SK-N-SH treated with all-trans-retinoic acid at 6 μM for 48 hours (cell line): ENCODE measurements at regions not wholly inside any gene's neighbourhood (a gene's known extent, or its start where the extent isn't known, plus 50 kb on each side); places are given as distances from the start of the nearest gene placed in this dataset.
A peak's percentile ranks its signal among the peaks of the same experiment; 100 is the strongest.

ENCODE experiments used
- ATAC-seq: fragments of 200-7000 bp; cut with Tn5 transposase; 3 replicates; pipeline ENCODE4 v1.9.1; 2020; ENCODE audit warnings: mild to moderate bottlenecking, moderate library complexity
- ARNTL ChIP-seq: fragments of 450-650 bp; formaldehyde crosslinking; IDR thresholded peaks from 2 replicates; pipeline ENCODE4 v1.5.0; 2020; ENCODE audit warnings: low read depth, mild to moderate bottlenecking, moderate library complexity, borderline replicate concordance
- BACH2 ChIP-seq: fragments of 250-450 bp; sonication (Bioruptor Pico); IDR thresholded peaks from 2 replicates; pipeline ENCODE4 v1.9.0; 2021; ENCODE audit warnings: mild to moderate bottlenecking, borderline replicate concordance
- ESRRG ChIP-seq: fragments of 250-450 bp; sonication (Bioruptor Pico); IDR thresholded peaks from 2 replicates; pipeline ENCODE4 v1.6.1; 2021; ENCODE audit warnings: mild to moderate bottlenecking
- GLIS3 ChIP-seq: fragments of 250-450 bp; sonication (Bioruptor Pico); IDR thresholded peaks from 2 replicates; pipeline ENCODE4 v1.5.0; 2020; ENCODE audit warnings: mild to moderate bottlenecking, moderate library complexity
- OSR1 ChIP-seq: fragments of 250-450 bp; sonication (Bioruptor Pico); IDR thresholded peaks from 2 replicates; pipeline ENCODE4 v1.8.0; 2022; ENCODE audit warnings: moderate library complexity, mild to moderate bottlenecking, inconsistent platforms
- PPARA ChIP-seq: fragments of 250-450 bp; sonication (Bioruptor Pico); IDR thresholded peaks from 2 replicates; pipeline ENCODE4 v1.5.0; 2020; ENCODE audit warnings: mild to moderate bottlenecking, borderline replicate concordance
- RARB ChIP-seq: fragments of 250-450 bp; sonication (Bioruptor Pico); IDR thresholded peaks from 2 replicates; pipeline ENCODE4 v1.8.0; 2021; ENCODE audit warnings: mild to moderate bottlenecking, moderate library complexity
- SNAI2 ChIP-seq: fragments of 250-450 bp; sonication (Bioruptor Pico); IDR thresholded peaks from 2 replicates; pipeline ENCODE4 v1.5.0; 2020; ENCODE audit warnings: mild to moderate bottlenecking, moderate library complexity
- TCF4 ChIP-seq: fragments of 250-450 bp; sonication (Bioruptor Pico); IDR thresholded peaks from 2 replicates; pipeline ENCODE4 v1.8.0; 2021; ENCODE audit warnings: mild to moderate bottlenecking, moderate library complexity, borderline replicate concordance
- TOX ChIP-seq: fragments of 250-450 bp; sonication (Bioruptor Pico); IDR thresholded peaks from 2 replicates; pipeline ENCODE4 v1.8.0; 2021; ENCODE audit warnings: mild to moderate bottlenecking, moderate library complexity, borderline replicate concordance
- ZFP30 ChIP-seq: fragments of 450-650 bp; formaldehyde crosslinking; IDR thresholded peaks from 2 replicates; pipeline ENCODE4 v1.5.0; 2022; ENCODE audit warnings: mild to moderate bottlenecking, moderate library complexity
- ZNF70 ChIP-seq: fragments of 450-650 bp; formaldehyde crosslinking; IDR thresholded peaks from 2 replicates; pipeline ENCODE4 v1.5.0; 2020; ENCODE audit warnings: mild to moderate bottlenecking, moderate library complexity
- ZNF8 ChIP-seq: fragments of 450-650 bp; formaldehyde crosslinking; IDR thresholded peaks from 2 replicates; pipeline ENCODE4 v1.5.0; 2020; ENCODE audit warnings: mild to moderate bottlenecking, moderate library complexity
- TF ChIP-seq, protein P1 (sequence below): fragments of 250-450 bp; sonication (Bioruptor Pico); IDR thresholded peaks from 2 replicates; pipeline ENCODE4 v1.5.1; 2020; ENCODE audit warnings: low read depth, mild to moderate bottlenecking, moderate library complexity
- TF ChIP-seq, protein P2 (sequence below): fragments of 250-450 bp; sonication (Bioruptor Pico); IDR thresholded peaks from 2 replicates; pipeline ENCODE4 v1.8.0; 2021; ENCODE audit warnings: low read depth, mild to moderate bottlenecking, moderate library complexity, borderline replicate concordance
- TF ChIP-seq, protein P3 (sequence below): fragments of 250-450 bp; sonication (Bioruptor Pico); IDR thresholded peaks from 2 replicates; pipeline ENCODE4 v1.8.0; 2020; ENCODE audit warnings: mild to moderate bottlenecking, moderate library complexity, borderline replicate concordance
- TF ChIP-seq, protein P4 (sequence below): fragments of 250-450 bp; sonication (Bioruptor Pico); IDR thresholded peaks from 2 replicates; pipeline ENCODE4 v1.5.1; 2021; ENCODE audit warnings: mild to moderate bottlenecking, moderate library complexity

DNA sequence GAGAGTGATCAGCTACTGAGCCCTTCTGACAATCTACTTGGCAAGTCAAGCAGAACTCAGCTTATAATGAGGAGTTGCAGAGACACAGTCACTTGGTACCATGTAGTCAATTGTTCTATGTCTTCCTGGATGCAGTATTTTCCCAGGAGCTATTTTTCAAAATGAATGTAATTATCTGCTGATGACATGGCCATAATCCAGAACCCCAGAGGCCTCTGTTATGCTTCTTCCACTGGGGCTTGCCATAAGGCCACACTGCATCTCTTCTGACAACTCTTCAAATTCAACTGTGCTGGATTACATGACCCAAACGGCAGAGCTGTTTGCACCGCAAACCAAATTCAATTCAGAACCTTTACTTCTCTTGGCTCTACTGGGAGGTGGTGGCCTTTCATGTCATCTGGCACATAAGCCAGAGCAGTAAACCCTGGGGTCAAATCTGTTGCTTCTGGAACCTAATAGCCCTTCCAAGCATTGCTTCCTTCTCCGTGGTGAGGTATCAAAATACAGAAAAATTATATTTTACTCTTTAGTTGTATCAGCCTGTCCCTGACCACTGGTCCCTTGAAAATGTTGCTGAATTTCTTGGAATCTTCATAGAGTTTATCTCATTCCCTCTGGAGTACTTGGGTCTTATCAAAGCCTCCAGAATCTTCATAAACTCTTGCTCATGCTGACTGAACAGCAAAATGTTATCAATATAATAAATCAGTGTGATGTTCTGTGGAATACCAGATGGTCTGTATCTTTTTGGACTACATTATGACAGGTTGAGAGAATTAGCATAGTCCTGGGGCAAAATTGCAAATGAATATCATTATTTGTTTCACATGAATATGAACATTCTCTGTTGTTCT is 79.4 kb upstream of the DCN start:
- no peak for ATAC-seq
- TF ChIP-seq, protein P1, sequence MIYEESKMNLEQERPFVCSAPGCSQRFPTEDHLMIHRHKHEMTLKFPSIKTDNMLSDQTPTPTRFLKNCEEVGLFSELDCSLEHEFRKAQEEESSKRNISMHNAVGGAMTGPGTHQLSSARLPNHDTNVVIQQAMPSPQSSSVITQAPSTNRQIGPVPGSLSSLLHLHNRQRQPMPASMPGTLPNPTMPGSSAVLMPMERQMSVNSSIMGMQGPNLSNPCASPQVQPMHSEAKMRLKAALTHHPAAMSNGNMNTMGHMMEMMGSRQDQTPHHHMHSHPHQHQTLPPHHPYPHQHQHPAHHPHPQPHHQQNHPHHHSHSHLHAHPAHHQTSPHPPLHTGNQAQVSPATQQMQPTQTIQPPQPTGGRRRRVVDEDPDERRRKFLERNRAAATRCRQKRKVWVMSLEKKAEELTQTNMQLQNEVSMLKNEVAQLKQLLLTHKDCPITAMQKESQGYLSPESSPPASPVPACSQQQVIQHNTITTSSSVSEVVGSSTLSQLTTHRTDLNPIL (CRISPR knock-in tag), result no peak
- TF ChIP-seq ZNF70 (CRISPR knock-in tag), result no peak
- TF ChIP-seq, protein P2, sequence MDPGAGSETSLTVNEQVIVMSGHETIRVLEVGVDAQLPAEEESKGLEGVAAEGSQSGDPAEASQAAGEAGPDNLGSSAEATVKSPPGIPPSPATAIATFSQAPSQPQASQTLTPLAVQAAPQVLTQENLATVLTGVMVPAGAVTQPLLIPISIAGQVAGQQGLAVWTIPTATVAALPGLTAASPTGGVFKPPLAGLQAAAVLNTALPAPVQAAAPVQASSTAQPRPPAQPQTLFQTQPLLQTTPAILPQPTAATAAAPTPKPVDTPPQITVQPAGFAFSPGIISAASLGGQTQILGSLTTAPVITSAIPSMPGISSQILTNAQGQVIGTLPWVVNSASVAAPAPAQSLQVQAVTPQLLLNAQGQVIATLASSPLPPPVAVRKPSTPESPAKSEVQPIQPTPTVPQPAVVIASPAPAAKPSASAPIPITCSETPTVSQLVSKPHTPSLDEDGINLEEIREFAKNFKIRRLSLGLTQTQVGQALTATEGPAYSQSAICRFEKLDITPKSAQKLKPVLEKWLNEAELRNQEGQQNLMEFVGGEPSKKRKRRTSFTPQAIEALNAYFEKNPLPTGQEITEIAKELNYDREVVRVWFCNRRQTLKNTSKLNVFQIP (CRISPR knock-in tag), result no peak

DNA sequence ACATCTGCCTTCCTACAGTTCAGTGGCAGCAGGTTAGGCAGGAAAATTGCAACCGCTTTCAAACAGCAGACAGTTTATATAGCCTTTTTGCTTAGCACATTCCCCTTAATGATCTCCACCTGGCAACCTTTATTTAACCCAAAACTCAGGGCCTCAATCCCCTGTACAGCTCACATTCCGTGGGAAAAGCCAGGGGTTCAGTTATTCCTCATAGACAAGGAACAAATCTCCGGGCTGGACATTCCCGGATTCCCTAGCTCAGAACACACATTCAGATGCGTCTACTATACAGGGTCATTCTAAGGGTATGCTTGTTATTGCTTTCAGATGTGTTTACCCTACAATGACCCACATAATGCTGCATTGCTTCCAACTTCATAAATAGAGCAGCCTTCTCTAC is 73.8 kb upstream of the DCN start:
- peak; percentile 32; the same call in 1 of the 3 replicates for ATAC-seq
- TF ChIP-seq ZNF70 (CRISPR knock-in tag) (no peak), TCF4 (peak; percentile 44; the same call in 1 of the 2 replicates)

DNA sequence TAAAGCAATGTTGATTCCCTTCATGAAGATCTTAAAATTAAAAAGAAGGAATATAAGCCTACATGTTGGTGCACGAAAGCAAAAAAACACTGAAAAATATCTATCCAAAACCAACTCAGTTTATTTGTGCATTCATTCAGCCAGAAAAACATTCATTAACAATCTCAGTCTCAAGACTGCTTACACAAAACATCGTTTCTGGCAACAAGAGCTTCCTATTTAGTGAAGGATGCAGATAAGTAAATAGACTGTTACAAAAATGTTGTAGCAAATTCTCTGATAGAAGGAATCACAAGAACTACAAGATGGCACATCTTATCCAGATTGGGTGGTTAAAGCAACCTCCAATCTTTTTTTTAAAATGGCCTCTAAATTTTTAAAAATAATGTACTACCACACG is 69.7 kb upstream of the DCN start:
- ATAC-seq, result no peak
- TF ChIP-seq PPARA (CRISPR knock-in tag) (no peak), ZFP30 (CRISPR knock-in tag) (no peak), ARNTL (CRISPR knock-in tag) (no peak), ESRRG (CRISPR knock-in tag) (no peak), OSR1 (CRISPR knock-in tag) (no peak), RARB (no peak), ZNF8 (no peak), GLIS3 (CRISPR knock-in tag) (no peak), TOX (CRISPR knock-in tag) (no peak), BACH2 (CRISPR knock-in tag) (no peak)
- TF ChIP-seq, protein P1 (CRISPR knock-in tag), result no peak
- TF ChIP-seq, protein P3, sequence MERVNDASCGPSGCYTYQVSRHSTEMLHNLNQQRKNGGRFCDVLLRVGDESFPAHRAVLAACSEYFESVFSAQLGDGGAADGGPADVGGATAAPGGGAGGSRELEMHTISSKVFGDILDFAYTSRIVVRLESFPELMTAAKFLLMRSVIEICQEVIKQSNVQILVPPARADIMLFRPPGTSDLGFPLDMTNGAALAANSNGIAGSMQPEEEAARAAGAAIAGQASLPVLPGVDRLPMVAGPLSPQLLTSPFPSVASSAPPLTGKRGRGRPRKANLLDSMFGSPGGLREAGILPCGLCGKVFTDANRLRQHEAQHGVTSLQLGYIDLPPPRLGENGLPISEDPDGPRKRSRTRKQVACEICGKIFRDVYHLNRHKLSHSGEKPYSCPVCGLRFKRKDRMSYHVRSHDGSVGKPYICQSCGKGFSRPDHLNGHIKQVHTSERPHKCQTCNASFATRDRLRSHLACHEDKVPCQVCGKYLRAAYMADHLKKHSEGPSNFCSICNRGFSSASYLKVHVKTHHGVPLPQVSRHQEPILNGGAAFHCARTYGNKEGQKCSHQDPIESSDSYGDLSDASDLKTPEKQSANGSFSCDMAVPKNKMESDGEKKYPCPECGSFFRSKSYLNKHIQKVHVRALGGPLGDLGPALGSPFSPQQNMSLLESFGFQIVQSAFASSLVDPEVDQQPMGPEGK (CRISPR knock-in tag), result no peak
- TF ChIP-seq, protein P2 (CRISPR knock-in tag), result no peak

DNA sequence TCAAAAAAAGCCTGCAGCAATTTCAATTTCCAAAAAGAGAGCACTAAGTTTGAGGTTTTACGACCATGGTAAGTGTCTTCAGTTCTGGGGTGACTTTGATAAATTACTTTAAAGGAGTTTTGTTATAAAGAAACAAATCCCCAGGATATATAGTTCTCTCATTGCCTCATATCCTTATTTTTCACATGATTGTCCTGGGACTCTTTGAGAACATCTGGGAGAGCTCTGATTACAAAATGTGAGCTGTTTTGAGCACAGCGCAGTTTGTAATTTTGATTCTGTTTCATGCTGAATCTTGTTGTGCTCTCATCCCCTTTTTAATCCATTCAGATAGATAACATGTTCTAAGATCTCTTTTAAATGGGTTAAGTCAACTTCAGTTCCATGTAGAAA is 67.7 kb upstream of the DCN start:
- no peak for ATAC-seq
- TF ChIP-seq, protein P2 (CRISPR knock-in tag), result no peak
- no peak for TF ChIP-seq BACH2 (CRISPR knock-in tag)
- TF ChIP-seq ZFP30 (CRISPR knock-in tag), result no peak
- no peak for TF ChIP-seq ZNF70 (CRISPR knock-in tag)
- TF ChIP-seq, protein P3 (CRISPR knock-in tag), result no peak
- TF ChIP-seq, protein P4, sequence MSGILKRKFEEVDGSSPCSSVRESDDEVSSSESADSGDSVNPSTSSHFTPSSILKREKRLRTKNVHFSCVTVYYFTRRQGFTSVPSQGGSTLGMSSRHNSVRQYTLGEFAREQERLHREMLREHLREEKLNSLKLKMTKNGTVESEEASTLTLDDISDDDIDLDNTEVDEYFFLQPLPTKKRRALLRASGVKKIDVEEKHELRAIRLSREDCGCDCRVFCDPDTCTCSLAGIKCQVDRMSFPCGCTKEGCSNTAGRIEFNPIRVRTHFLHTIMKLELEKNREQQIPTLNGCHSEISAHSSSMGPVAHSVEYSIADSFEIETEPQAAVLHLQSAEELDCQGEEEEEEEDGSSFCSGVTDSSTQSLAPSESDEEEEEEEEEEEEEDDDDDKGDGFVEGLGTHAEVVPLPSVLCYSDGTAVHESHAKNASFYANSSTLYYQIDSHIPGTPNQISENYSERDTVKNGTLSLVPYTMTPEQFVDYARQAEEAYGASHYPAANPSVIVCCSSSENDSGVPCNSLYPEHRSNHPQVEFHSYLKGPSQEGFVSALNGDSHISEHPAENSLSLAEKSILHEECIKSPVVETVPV (CRISPR knock-in tag), result no peak
- no peak for TF ChIP-seq ARNTL (CRISPR knock-in tag)
- TF ChIP-seq OSR1 (CRISPR knock-in tag), result no peak
- TF ChIP-seq, protein P1 (CRISPR knock-in tag), result no peak
- no peak for TF ChIP-seq TOX (CRISPR knock-in tag)
- TF ChIP-seq SNAI2 (CRISPR knock-in tag), result no peak
- no peak for TF ChIP-seq ZNF8
- no peak for TF ChIP-seq GLIS3 (CRISPR knock-in tag)
